NCI-H1048 (cell line): ENCODE measurements at regions not wholly inside any gene's neighbourhood (a gene's known extent, or its start where the extent isn't known, plus 50 kb on each side); places are given as distances from the start of the nearest gene placed in this dataset.

ENCODE experiments used
- DNase-seq: peaks from one replicate; lab custom pipeline; 2025; lab: John Stamatoyannopoulos, UW

DNA sequence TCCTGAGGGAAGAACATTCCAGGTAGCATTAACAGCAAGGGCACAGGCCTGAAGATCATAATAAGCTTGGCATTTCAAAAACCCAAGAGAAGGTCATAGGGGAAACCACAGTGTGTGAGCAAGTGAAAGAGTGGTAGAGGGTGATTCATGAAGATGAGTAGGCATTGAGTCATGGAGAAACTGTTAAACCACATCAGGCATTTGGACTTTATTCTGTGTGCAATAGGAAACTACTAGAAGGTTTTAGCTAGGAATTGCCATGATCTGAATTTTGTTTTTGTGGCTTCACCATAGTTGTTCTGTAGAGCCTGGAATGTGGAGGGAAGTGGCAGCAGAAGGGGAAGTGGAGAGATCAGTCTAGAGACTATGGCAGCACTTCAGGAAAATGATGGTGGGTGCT is 359.0 kb upstream of the PTBP2 start:
- DNase-seq, result no peak

DNA sequence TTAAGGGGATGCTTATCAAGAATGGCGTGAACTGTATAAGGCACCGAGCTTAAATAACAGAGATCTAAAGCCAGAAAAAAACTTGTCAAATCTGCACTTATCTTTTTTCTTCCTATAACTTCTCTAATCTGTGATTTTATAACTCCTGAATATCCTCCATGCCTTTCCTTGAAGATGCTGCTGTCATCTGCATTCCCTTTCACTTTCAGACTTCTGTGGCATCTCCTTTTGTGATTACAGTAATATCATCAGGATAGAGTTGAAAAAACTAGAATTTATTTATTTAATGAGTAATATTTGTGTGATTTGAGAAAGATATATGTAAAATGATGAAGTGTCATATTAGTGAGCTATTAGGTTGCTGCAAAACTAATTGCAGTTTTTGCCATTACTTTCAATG is 357.8 kb upstream of the PTBP2 start:
- DNase-seq, result no peak

DNA sequence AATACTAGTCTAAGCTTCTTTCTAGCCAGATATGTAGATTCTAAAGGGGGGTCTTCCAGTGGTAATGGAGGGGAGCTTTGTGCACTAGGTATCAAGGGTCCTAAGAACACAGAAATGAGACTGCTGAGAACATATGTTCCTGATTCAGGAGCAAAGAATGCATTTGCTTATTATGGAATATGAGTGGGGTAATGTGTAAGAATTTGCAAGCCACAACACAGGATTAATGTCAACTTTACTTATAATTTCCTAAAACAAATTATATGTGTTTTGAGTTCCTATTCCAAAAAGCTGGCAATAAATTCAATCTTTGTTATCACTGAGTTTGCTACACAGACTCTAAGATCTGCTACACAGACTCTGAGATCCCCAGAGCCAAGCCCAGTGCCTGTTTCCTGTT is 357.0 kb upstream of the PTBP2 start:
- DNase-seq, result no peak

DNA sequence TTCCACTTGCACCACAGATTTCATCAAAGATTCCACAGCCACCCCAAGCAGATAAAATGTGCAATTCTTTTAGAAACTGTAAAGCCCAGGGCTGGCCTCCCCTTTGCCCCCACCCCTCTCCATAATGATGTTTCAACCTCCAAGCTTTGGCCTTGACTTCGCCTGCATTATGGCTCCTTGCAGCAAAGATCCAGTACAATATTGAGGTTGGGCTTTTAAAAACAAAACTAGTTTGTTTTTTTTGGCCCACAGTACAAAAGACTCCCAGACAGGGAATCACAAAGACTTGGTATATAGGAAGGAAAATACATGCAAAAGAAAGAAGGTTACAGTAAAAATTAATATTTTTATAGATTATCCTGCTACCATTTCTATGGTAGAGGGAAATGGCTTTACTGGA is 356.5 kb upstream of the PTBP2 start:
- no peak for DNase-seq

DNA sequence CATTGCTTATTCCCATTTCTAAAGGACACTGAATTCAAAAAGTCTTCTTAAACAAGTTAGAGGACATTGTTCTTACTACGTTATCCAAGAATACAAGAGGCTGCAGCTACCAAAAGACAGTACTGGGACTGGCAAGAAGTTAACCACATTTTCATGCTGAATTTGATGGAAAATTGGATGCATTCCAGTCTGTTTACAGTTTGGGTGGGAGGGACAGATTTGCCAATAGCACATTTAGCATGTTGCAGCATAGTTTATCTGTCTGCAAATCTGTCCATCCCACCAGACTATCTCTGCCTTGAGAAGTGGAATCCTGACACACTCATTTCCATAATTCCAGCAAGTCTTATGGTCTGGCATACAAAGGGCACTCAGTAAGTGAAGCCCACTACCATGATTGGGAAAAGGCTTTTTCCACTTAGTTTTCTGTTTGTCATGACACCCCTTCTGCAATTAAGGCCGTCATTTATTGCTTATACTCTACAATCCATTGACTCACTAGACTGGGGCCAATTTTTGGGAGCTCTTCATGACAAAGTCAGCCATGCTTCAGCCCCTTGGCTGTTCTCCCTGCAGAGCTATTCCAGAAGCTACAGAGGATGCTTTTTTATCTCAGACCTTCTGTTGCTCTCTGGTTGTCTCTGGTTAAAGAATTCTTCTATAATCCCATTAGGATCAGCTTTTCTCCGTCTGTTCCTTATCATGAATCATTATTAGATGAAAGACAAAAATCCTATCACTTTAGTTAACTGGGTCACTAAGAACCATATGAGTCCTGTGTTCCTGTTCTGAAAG is 355.8 kb upstream of the PTBP2 start:
- DNase-seq, result no peak

DNA sequence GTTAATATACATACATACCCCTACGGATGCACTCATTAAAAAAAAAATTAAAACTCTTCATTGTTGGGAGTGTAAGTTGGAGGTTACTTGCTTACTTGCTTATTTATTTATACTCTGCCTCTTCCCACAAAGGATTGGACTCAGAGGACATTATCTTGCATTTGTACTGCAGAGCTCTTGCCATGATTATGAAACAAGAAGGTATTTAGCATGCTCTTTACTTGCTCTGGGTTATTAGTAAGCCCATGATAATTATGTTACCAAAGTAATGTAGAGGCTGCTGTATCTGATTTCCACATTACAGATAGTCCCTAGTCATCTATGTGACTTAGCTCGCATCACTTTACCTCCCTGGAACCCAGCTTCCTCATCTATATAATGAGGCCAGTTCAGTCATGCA is 355.1 kb upstream of the PTBP2 start:
- DNase-seq, result no peak

DNA sequence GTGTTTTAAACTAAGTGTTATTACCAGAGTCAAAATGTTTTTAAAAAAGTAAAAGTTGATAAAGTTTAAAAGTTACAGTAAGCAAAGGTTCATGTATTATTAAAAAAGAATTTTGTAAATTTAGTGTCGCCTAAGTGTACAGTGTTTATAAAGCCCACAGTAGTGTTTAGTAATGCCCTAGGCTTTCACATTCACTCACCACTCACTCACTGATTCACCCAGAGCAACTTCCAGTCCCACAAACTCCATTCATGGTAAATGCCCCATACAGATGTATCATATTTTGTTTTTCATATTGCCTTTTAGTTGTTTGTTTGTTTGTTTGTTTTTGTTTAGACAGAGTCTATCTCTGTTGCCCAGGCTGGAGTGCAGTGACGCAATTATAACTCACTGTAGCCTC is 353.8 kb upstream of the PTBP2 start:
- DNase-seq, result no peak

DNA sequence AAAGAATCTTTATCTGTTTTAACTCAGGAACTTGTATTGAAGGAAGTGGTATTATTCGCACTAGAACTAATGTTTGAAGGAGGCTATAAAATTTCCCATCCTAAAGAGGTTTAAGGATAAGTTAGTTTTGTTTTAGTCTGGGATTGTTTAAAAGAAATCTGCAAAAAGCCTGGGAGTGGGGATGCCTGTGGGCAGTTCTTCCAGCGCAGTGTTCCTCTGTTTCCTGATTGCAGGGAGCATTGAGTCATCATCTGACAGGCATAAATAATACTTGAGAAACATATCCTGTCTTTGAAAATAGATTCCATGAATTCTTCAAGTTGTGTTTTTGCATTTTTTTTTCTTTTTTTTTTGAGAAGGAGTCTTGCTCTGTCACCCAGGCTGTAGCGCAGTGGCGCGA is 350.8 kb upstream of the PTBP2 start:
- no peak for DNase-seq

DNA sequence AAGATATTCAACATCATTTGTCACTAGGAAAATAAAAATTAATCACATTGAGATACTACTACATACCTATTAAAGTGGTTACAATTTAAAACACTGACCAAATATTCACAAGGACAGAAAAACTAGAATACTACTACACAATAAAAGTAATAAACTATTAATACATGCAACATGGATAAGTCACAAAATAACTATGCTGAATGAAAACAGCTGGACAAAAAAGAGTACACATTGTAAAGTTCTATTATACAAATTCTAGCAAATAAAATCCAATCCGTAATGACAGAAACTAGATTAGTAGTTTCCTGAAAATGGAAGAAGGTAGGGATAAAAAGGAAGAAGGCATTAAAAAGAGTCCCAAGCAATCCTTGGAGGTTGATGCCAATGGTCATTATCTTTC is 348.7 kb upstream of the PTBP2 start:
- no peak for DNase-seq

DNA sequence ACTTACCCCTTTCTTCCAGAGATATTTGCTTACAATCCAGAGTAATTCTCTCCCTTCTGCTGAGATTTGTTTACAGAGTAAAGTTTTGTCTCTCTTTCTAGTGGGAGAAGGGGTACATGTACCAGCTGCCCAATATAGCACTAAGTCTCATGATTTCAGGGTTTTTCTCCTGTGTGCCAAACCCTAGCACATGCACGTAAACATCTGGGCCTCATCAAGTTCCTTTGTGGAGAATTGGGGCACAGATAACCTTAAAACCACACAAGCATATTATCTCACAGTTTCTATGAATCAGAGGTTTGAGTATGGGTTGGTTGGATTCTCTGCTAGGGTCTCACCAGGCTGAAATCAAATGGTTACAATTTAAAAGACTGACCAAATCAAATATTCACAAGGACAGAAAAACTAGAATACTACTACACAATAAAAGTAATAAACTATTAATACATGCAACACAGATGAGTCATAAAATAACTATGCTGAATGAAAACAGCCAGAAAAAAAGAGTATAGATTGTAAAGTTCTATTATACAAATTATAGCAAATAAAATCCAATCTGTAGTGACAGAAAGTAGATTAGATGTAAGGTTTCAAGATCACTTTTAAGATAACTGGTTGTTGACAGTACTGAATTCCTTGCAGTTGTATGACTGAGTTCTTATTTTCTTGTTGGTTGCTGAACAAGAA is 347.4 kb upstream of the PTBP2 start:
- DNase-seq, result no peak

DNA sequence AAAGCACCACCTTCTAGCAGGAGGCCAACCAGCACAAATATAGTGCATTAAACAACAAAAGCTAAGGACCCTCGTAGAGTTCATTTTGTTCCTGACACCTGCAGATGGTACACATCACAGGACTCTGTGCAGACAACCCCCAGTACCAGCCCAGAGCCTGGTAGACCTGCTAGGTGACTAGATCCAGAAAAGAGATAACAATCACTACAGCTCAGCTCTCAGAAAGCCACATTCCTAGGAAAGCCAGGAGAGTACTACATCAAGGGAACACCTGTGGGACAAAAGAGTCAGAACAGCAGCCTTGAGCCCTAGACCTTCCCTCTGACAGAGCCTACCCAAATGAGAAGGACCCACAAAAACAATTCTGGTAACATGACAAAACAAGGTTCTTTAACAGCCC is 344.7 kb upstream of the PTBP2 start:
- DNase-seq, result no peak

DNA sequence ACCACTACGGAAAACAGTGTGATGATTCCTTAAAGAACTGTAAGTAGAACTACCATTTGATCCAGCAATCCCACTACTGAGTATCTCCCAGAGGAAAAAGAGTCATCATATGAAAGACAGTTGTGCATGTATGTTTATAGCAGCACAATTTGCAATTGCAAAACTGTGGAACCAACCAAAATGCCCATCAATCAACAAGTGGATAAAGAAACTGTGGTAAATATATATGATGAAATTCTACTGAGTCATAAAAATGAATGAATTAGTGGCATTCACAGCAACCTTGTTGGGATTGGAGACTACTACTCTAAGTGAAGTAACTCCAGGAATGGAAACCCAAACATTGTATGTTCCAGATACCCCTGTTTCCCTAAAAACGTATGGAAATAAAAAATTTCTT is 337.0 kb upstream of the PTBP2 start:
- no peak for DNase-seq

DNA sequence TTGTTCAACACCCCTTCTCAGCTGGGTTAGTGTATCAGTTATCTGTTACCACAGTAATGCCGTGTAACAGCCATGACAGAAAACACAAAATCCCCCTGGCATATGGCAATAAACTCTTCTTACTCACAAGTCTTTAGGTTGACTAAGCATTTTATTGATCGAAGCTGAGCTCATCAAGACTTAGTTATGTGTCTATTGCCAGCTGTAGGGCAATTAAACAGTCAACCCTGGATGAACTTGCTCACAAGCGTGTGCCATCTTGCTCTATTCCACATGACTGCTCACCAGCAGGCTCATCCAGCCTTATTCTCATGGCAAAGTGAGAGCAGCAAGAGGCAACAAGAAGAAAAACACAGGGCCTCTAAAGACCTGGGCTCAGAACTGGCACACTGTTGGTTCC is 333.8 kb upstream of the PTBP2 start:
- no peak for DNase-seq

DNA sequence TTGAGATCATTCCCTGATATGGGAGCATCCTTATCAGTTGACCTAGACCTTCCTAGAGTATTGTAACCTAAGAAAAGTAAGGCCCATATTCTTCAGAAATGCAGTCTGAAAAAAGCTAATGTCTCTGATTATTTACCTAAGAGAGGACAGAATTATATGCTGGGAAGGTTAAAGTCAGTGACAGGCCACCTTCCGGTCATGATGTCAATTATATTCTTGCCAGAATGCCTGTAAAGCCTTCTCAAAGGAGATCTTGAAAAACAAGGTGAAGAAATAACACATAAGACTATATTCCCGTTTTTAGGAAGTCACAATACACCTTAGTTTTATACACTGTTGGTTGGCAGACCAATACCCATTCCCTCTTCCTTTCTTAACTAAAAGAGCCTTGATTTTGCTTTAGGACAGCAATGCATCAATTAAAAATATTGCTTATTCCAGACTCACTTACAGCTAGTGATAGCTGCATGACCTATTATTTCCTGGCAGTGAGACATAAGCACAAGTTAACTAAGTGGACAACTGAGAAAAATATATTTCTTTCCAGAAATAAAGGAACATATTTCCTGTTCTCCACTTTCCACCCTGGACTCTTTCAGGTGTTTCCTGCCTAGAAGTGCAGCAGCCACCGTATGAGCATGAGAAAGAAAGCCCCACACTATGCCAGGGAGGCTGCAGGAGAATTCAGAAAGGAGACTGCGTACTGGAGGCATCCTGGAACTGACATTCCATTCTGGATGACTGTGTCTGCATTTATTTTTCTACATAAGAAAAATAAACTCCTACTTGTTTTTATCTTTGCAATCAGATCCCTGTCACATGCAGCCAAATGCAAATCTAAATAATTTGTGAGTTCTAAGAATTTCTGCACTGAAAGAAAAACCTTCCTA is 332.9 kb upstream of the PTBP2 start:
- no peak for DNase-seq

DNA sequence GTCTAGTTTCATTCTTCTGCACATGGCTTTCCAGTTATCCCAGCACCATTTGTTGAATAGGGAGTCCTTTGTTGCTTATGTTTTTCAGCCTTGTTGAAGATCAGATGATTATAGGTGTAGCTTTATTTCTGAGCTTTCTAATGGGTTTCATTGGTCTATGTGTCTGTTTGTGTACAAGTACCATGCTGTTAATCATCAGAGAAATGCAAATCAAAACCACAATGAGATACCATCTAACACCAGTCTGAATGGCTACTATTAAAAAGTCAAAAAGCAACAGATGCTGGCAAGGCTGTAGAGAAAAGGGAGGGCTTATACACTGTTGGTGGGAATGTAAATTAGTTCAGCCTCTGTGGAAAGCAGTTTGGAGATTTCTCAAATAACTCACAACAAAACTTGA is 321.5 kb upstream of the PTBP2 start:
- no peak for DNase-seq

DNA sequence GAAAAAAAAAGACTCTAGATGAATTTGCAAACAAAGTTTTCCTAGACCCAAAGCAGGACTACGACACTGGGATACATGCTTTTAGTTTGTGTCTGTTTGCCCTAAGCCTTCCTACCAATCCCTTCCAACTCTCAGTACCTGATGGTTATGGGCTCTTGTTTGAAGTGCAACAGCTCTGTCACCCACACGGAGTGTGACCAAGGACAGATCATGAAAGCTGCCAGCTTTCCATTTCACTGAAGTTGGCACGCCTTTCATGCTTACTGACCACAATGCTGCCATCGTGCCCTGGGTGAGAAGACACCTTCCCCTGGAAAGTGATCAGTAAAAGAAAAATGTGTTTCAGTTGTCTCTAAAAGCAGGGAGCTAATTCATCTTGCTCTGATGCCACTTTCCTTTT is 312.5 kb upstream of the PTBP2 start:
- no peak for DNase-seq

DNA sequence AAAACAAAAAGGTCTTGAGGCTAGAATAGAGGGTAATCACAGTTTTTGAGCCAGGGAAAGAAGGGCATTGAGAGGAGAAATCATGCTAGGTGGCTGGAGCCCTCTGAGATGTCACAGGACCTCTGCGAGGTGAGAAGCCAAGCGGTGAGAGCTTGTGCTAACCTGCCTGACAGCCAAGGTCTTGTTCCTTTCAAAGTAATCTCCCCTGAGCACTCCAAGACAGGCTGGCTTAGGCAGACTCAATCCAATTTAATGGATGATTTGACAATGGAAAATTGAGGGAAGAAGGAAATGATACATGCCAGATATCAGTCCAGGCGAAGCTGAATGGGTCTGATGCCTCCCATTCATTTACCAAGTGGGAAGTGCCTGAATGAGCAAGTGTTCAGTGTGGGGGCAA is 311.9 kb upstream of the PTBP2 start:
- DNase-seq, result no peak

DNA sequence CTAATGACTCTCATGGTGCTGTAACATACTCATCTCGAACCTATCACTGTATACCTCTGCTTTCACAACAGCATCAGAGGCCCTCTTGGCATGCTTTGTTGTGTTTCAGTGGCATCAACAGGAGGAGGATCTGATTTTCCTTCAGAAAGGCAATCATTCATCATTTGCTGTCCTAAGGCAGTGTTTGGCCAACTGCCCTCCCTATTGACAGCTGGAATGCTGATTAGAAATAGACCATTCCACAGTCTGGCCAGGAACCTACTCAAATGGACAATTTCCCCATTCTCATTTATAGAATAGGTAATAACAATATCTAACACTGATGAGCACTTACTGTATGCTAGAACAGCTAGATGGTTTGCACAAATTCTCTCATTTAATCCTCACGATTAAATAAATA is 310.6 kb upstream of the PTBP2 start:
- no peak for DNase-seq

DNA sequence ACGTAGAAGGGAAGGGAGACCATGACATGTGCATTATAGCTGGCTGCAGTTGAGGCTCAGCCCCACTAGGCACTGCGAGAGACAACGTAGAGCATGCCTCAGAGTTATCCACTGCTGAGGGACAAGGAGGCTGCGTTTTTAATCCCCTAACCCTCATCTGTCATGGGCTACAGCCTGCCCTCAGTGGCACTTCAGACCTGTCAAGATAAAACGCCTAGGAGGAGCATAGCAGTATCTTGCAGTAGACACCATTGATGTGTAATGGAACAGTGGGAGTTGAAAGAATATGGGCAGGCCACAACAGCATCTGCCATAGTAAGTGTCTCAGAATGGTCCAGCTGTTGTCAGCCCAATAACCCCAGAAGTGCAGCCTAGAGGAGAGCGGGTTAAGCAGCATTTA is 307.0 kb upstream of the PTBP2 start:
- DNase-seq, result no peak

DNA sequence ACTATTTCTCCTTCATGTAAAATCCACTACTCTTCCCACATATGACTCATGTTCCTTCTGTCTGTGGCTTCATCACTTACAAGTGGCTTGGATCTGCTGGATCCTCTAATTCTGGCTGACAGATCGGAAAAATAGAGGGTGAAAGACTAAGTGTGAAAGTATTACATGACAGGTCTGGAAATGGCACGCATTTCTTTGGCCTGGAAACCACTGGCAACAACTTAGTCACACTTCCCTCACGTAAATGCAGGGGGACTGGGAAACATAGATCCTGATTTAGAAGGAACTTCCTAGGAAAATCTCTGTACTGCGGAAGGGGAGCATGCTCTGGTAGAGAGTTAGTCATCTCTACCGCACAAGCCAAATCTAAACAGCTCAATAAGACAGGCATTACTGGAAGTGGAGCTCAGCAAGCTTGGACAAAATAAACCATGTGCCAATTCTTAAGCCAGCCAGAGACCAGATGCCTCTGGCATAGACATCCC is 305.4 kb upstream of the PTBP2 start:
- no peak for DNase-seq

DNA sequence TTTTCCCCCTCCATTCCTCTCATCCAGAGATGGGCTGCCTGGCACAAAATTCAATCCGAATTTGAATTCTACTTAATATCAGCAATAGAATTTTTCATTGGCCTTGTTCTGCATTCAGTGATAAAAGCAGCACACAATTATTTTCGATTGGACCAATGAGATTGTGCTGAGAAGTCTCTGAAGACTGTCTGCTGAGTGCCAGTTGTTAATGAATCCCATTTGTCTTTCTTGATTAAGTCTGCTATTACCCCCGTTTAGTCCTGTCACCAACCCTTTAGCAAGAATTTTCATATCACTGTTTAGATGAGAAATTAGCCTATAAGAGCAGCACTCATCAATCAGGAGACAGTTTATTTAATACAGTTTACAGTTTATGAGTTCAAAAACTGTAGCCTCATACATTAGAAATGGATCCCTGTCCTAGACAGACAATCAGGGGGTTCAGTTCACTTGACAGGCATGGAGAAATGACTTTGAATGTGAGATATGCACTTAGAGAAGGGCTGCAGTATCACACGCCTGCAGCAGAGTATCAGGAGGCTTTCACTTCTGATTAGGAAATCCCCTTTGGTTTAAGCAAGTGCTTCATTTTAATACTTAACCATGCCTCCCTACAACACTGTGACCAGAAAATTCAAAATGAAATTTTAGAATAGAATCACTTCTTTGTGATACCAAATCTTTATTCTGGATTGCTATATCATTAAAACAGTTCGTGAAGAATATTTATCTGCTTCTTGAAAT is 304.7 kb upstream of the PTBP2 start:
- no peak for DNase-seq

DNA sequence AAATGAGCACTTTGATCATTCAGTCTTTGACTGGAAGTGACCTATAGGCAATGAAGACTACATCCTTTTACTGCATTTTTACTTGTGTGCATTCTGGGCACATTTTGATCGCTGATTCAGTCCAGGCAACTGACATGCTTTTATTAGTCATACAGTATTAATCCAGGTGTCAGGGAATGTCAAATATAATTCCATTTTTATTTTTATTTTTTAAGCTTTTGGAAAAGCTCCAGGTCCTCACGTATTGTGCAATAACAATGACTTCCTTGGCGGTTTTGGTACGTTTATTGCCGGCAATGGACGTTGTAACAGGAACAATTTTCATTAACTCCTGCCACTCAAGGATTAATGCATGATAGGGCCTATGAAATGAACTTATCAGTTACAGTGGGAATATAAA is 302.6 kb upstream of the PTBP2 start:
- DNase-seq, result no peak
